SK-N-MC (cell line): ENCODE measurements at regions not wholly inside any gene's neighbourhood (a gene's known extent, or its start where the extent isn't known, plus 50 kb on each side); places are given as distances from the start of the nearest gene placed in this dataset.

ENCODE experiments used
- EZH2 ChIP-seq: fragments of 200-600 bp; sonication (generic); IDR thresholded peaks from one replicate; pipeline ENCODE4 v1.6.1; 2017; ENCODE audit warnings: antibody characterized with exemption
- FOXP2 ChIP-seq: optimal IDR thresholded peaks from 2 replicates; pipeline ENCODE3; 2011; ENCODE audit warnings: mild to moderate bottlenecking, moderate library complexity; ENCODE audit not compliant: insufficient read depth; ENCODE audit errors: extremely low read length, control extremely low read depth

- TF ChIP-seq FOXP2, result no peak
- no peak for TF ChIP-seq EZH2
Observed at GRCh38 chr2:120653046-120653445, 82.6 kb upstream of the GLI2 start.
